CD4-positive, alpha-beta T cell treated with Interleukin-15 for 1 hour (primary cell): ENCODE measurements at regions not wholly inside any gene's neighbourhood (a gene's known extent, or its start where the extent isn't known, plus 50 kb on each side); places are given as distances from the start of the nearest gene placed in this dataset.
"Not testable (repeated sequence)": the region's sequence is repeated elsewhere in the genome, so short reads cannot be mapped to it uniquely, and the experiment has no call there.

Experiments used
- DNase-seq: peaks from one replicate; pipeline ENCODE4 v3.0.0-alpha.2; 2020

- no peak for DNase-seq
These were observed 114.8 kb upstream of the MARCKS start for GRCh38 chr6:113742342-113742741.

- no peak for DNase-seq
These were observed 112.3 kb upstream of the MARCKS start for GRCh38 chr6:113744861-113745260.

GRCh38 chr6:113750151-113750855, 106.8 kb upstream of the MARCKS start:
- no peak for DNase-seq

- no peak for DNase-seq
These were observed 102.9 kb upstream of the MARCKS start for GRCh38 chr6:113754291-113754690.

- no peak for DNase-seq
These were observed 101.5 kb upstream of the MARCKS start for GRCh38 chr6:113755449-113756289.

GRCh38 chr6:113756290-113756665, 100.9 kb upstream of the MARCKS start:
- DNase-seq, result no peak

GRCh38 chr6:113758214-113758613, 98.9 kb upstream of the MARCKS start:
- DNase-seq, result no peak

- no peak for DNase-seq
These were observed 98.1 kb upstream of the MARCKS start for GRCh38 chr6:113758826-113759574.

GRCh38 chr6:113762641-113763040, 94.5 kb upstream of the MARCKS start:
- no peak for DNase-seq

GRCh38 chr6:113763311-113763766, 93.8 kb upstream of the MARCKS start:
- no peak for DNase-seq

- DNase-seq, result peak; percentile 51
These were observed 93.3 kb upstream of the MARCKS start for GRCh38 chr6:113763876-113764275.

GRCh38 chr6:113765909-113766308, 91.2 kb upstream of the MARCKS start:
- no peak for DNase-seq

- no peak for DNase-seq
These were observed 89.2 kb upstream of the MARCKS start for GRCh38 chr6:113767985-113768384.

GRCh38 chr6:113772961-113773360, 84.2 kb upstream of the MARCKS start:
- no peak for DNase-seq

GRCh38 chr6:113774127-113774825, 82.9 kb upstream of the MARCKS start:
- DNase-seq, result no peak

- no peak for DNase-seq
These were observed 80.1 kb upstream of the MARCKS start for GRCh38 chr6:113776998-113777397.

- no peak for DNase-seq
These were observed 79.5 kb upstream of the MARCKS start for GRCh38 chr6:113777601-113778000.

GRCh38 chr6:113779656-113780055, 77.5 kb upstream of the MARCKS start:
- DNase-seq, result no peak

- DNase-seq, result no peak
These were observed 74.5 kb upstream of the MARCKS start for GRCh38 chr6:113782636-113783035.

GRCh38 chr6:113786168-113786567, 71.0 kb upstream of the MARCKS start:
- no peak for DNase-seq

GRCh38 chr6:113788586-113788985, 68.6 kb upstream of the MARCKS start:
- no peak for DNase-seq

- not testable (repeated sequence) for DNase-seq
These were observed 65.9 kb upstream of the MARCKS start for GRCh38 chr6:113791225-113791624.

GRCh38 chr6:113795371-113795770, 61.8 kb upstream of the MARCKS start:
- not testable (repeated sequence) for DNase-seq
